Frontal cortex (tissue), 3 donors: ENCODE measurements at regions not wholly inside any gene's neighbourhood (a gene's known extent, or its start where the extent isn't known, plus 50 kb on each side); places are given as distances from the start of the nearest gene placed in this dataset.

Source experiments
- DNase-seq, 2 donors: peaks; one replicate each; pipeline ENCODE4 v3.0.0; 2012; ENCODE audit warnings: low spot score in 2 of 2
- FAIRE-seq: peaks from 2 replicates; lab custom pipeline; 2012; peaks lifted over from hg19 to GRCh38; lab: Jason Lieb, UNC
- donor health status: control.
- donor health status: control.
- donor health status: control.

- FAIRE-seq = no peak
- DNase-seq = no peak
Measured at GRCh38 chr19:32165141-32165540, 180.3 kb upstream of the ZNF507 start.

- no peak for DNase-seq
- no peak for FAIRE-seq
Measured at GRCh38 chr19:32165750-32166149, 179.7 kb upstream of the ZNF507 start.

GRCh38 chr19:32166238-32166637 is 179.2 kb upstream of the ZNF507 start:
- DNase-seq (no peak), FAIRE-seq (no peak)

- DNase-seq = no peak
- FAIRE-seq = no peak
Measured at GRCh38 chr19:32168111-32168510, 177.3 kb upstream of the ZNF507 start.

GRCh38 chr19:32168606-32169005 is 176.8 kb upstream of the ZNF507 start:
- no peak for FAIRE-seq
- DNase-seq = no peak

GRCh38 chr19:32171719-32172151 is 173.7 kb upstream of the ZNF507 start:
- no peak for FAIRE-seq
- DNase-seq = no peak

GRCh38 chr19:32172566-32173160 is 172.7 kb upstream of the ZNF507 start:
- DNase-seq (no peak), FAIRE-seq (no peak)

- no peak for FAIRE-seq
- DNase-seq = no peak
Measured at GRCh38 chr19:32173836-32174235, 171.6 kb upstream of the ZNF507 start.

GRCh38 chr19:32174386-32175113 is 170.9 kb upstream of the ZNF507 start:
- FAIRE-seq = no peak
- DNase-seq = no peak

- FAIRE-seq (no peak), DNase-seq (no peak)
Measured at GRCh38 chr19:32176591-32176990, 168.8 kb upstream of the ZNF507 start.

GRCh38 chr19:32177686-32178085 is 167.7 kb upstream of the ZNF507 start:
- no peak for FAIRE-seq
- DNase-seq = no peak

GRCh38 chr19:32178401-32178800 is 167.0 kb upstream of the ZNF507 start:
- no peak for FAIRE-seq
- DNase-seq = no peak

- FAIRE-seq (no peak), DNase-seq (no peak)
Measured at GRCh38 chr19:32178956-32179355, 166.5 kb upstream of the ZNF507 start.

- FAIRE-seq (no peak), DNase-seq (no peak)
Measured at GRCh38 chr19:32181216-32181920, 164.0 kb upstream of the ZNF507 start.

GRCh38 chr19:32186542-32187330 is 158.7 kb upstream of the ZNF507 start:
- no peak for FAIRE-seq
- DNase-seq = no peak

- no peak for DNase-seq
- FAIRE-seq = no peak
Measured at GRCh38 chr19:32188921-32189320, 156.5 kb upstream of the ZNF507 start.

GRCh38 chr19:32189956-32190706 is 155.3 kb upstream of the ZNF507 start:
- no peak for FAIRE-seq
- DNase-seq = no peak

- DNase-seq (no peak), FAIRE-seq (no peak)
Measured at GRCh38 chr19:32191921-32192320, 153.5 kb upstream of the ZNF507 start.

GRCh38 chr19:32195706-32196610 is 149.5 kb upstream of the ZNF507 start:
- DNase-seq (no peak), FAIRE-seq (no peak)
